Islet precursor cell (in vitro differentiated cells): ENCODE measurements at regions not wholly inside any gene's neighbourhood (a gene's known extent, or its start where the extent isn't known, plus 50 kb on each side); places are given as distances from the start of the nearest gene placed in this dataset.

Source experiments
- DNase-seq: peaks from one replicate; pipeline ENCODE4 v3.0.0-alpha.2; 2018

DNA sequence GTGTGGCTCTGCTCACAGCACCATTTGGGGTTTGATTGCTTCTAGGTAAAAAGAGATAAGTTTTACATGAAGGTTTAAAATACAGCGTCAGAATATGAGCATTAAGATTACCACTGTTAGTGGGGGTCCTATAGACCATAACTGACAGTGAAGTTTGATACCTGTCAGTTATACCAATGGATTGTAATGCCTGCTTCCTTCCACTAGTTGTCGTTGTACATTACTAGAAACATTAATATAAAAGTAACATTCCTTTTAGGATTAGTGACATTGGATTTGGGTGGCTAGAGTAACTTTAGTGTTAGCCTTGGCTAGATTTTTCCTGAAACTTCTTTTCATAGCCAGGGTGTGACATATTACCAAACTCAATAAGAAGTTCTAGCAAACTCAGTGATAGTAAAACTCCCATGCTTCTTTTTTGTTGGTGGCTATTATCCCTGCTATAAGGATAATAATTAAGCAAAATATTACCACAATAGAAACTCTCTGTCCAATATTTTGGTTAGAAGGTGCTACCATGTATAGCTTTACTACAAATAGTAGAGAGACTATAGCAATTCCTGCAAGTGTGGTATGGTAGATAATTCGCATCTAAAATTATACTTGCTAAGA lies 57.1 kb downstream of the FAM181B start:
- no peak for DNase-seq

GRCh38 chr11:82675838-82676237 lies 57.8 kb downstream of the FAM181B start:
- no peak for DNase-seq

DNA sequence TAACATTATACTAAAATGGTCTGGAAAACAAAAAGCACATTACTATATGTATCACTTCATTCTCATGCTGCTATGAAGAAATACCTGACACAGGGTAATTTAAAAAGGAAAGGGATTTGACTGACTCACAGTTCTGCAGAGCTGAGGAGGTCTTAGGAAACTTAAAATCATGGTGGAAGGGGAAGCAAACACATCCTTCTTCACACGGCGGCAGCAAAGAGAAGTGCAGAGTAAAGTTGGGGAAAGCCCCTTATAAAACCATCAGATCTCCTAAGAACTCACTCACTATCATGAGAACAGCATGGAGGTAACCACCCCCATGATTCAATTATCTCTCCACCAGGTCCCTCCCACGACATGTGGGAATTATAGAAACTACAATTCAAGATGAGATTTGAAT lies 60.0 kb downstream of the FAM181B start:
- DNase-seq = no peak

DNA sequence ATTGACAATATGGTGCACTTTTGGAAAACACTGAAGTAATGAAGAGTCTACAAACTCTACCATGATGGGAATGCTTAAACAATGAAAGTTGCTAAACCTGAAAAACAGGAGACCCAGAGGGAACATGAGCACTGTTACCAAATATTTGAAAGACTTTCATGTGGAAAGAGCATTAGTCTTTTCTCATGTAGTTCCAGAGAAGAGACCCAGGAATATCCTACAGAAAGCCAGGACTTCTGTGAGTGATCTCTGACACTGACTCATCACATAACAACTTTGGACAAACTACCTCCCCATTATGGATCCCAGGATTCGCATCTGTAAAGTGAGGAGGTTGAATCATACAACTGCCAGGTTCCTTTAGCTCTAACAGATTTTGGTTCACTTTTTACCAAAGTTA lies 62.2 kb downstream of the FAM181B start:
- DNase-seq = peak; percentile 74

GRCh38 chr11:82663535-82663934 lies 70.1 kb downstream of the FAM181B start:
- no peak for DNase-seq

GRCh38 chr11:82653752-82654151 lies 79.9 kb downstream of the FAM181B start:
- no peak for DNase-seq

DNA sequence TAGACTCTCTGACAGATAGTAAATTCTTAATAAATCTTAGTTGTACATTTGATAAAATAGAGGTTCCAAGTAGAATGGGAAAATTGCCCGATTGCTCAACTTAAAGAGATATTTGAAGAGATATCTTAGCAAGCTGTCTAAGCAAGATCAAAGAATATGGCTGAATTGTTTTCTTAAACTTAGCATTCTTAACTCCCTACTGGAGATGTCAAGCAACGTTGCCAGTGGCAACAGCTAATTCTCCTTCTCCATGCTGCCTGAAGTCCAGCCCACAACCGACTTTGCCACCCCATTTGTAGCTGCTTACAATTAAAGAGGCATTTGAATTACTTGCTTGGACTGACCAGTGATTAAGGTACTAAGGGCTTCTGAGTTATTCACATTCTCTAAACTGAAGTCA lies 94.4 kb downstream of the FAM181B start:
- DNase-seq = no peak

GRCh38 chr11:82636615-82637014 lies 97.0 kb downstream of the FAM181B start:
- no peak for DNase-seq

DNA sequence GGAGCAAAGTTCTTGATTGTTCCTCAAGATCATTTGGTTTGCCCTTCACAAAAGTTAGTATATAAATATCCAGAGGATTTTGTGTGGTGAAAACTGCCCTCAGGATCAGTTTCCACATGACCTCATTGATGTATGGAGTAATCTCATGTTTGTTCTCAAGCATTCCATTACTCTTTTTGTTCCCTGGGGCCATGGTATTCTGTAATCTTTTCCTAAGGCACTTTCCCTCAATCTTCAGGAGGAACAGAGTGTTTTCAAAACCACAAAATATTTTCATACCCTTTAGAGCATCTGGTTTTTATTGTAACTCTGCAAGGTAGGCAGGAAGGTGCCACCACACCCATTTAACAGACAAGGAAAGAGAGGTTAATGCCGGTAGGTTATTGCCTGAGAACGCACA lies 99.6 kb downstream of the FAM181B start:
- DNase-seq = no peak

GRCh38 chr11:82631722-82632630 lies 101.7 kb downstream of the FAM181B start:
- DNase-seq = no peak

DNA sequence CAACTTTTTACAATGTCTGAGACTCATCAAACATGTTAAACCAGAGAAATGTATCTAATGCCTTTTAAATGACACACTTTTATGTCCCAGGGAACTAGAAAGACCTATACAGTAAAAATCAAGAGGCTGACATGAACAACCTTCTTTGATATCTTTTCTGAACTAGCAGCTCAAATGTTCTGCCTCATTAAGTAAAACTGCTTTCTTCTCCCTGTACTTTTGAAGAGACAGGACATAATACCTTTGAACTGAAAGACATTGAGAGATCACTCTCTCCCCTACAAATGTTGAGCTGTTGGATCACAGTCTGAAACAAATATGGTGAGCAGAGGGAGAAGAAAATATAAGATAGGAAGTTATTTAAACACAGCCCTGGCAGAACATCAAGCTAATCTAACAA lies 123.0 kb downstream of the FAM181B start:
- no peak for DNase-seq

DNA sequence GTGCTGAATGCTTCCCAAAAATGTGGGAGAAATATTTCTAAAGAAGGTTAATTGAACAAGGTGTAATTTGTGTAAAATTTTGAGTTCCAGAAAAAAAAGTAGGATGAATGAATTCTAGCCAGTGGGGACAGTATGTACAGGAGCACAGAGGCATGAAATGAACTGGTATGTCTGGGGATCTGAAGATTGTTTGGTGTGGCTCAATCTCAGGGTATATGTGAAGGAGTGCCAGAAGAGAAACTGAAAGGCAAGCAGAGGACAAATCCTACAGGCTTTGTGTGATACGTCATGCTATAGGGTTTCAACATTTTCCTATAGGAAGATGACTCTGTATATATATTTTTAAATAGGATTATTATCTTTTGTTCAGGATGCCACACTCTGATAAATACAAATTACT lies 126.9 kb downstream of the FAM181B start:
- DNase-seq = no peak

- no peak for DNase-seq
Measured at GRCh38 chr11:82601711-82602110, 132.0 kb downstream of the FAM181B start.

DNA sequence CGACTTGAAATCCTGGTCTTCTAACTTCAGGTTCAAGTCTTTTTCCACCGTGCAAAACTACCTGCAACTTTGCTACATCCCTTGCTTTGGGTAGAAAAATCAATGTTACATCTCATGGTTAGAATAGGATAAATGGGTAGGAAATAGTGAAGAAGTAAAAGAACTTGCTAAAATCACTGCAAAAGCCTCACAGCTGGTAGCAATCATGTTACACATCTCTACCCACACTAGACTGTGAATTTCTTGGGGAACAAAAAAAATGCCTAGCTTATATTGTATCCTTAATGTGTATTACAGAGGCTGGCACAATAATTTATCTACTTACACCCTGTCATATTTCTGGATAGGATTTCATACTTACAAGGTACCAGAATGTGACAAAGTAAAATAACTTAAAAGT lies 133.8 kb downstream of the FAM181B start:
- no peak for DNase-seq

DNA sequence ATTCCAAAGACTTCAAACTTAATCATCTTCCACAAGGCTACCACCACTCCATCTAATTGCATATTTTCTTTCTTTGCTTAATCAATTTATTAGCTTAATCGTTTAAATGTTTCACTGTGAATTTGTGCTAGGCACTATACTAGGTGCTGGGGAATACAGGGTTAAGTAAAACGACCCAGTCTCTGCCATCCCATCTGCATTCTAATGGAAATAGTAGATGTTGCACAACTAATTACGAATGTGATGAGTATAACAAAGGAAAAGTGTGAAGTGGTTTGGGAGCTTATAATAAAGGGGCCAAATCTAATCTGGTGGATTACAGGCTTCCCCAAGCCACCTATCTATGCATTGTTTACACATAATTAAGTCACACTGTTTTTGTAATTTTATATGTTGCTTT lies 147.1 kb downstream of the FAM181B start:
- DNase-seq = no peak

- no peak for DNase-seq
Measured at GRCh38 chr11:82577246-82577645, 156.4 kb downstream of the FAM181B start.

DNA sequence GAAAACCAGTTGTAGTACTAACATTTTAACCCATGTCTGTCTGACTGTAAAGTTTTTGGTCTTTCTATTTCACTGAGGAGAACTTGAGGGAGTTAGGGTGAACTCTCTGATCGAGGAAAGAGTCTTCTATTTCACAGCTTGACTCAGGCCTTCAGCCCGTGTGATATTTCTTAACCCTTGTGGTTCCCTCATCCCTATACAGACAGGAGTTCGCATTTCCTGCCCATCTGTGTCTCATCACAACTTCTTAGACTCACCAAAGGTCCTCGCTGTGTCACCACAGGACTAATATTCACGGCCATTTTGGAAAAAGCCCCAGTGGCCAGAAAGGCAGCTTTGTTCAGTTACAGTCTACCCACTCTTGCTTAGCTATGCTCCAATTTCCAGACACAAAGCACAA lies 172.8 kb downstream of the FAM181B start:
- no peak for DNase-seq

DNA sequence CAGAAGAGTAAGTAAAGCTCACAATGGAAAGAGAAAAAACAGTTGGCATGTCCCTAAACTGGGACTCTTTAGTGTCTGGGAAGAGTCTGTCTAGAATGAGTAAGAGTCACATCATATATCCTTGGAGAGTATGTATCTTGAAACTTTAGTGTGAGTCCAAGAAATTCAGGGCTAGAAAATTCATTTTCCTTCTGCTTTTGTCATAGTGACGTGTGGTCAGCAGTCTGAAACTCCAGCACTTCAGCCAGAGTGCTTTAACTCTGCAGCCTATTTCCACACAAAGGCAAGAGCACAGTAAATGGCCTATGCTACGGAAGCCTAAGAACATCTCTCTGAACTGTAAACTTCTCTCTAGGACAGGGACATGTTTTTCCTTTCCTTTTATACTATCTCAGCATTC lies 174.1 kb downstream of the FAM181B start:
- no peak for DNase-seq

GRCh38 chr11:82557274-82557673 lies 176.4 kb downstream of the FAM181B start:
- DNase-seq = no peak

DNA sequence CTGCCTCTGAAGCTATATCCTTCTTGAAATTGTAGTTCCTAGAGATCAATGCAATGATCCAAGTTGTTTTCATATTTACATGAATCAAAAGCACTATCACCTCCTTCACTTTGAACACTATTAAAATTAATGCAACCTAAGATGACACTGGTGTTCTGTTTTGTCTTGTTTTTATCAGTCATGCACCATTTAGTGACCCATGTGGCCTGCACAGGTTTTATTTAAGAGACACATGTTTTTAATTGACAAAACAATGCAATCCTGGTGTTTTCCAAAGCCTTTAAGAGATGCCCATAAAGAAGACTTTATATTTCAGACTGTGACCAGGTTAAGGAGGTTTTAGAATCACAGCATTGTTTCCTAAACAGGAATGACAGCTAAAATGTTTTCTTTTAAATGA lies 177.5 kb downstream of the FAM181B start:
- DNase-seq = no peak

- peak; percentile 91 for DNase-seq
Measured at GRCh38 chr11:82546661-82547557, 186.8 kb downstream of the FAM181B start.

GRCh38 chr11:82539669-82540068 lies 194.0 kb downstream of the FAM181B start:
- DNase-seq = no peak

DNA sequence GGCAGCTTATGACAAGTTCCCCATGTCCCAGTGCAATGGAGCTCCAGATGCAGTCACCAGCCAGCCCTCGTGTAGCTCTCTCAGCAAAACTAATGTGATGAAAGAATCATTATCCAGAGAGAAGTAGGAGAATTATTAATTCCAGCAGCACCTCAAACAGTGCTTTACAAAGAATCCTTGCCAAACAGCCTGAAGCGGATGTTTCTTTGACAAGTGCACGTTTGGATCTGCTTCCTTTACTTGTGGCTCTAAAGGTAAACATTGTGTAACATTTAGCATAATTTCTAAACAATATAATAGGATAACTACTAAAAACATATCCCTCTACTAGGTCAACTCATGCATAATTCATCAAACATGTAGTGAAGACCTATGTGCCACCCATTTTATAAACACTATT lies 197.0 kb downstream of the FAM181B start:
- no peak for DNase-seq
